HG03060 (cell line): ENCODE measurements at regions not wholly inside any gene's neighbourhood (a gene's known extent, or its start where the extent isn't known, plus 50 kb on each side); places are given as distances from the start of the nearest gene placed in this dataset.
"Not testable (repeated sequence)": the region's sequence is repeated elsewhere in the genome, so short reads cannot be mapped to it uniquely, and the experiment has no call there.

Source experiments
- ATAC-seq: cut with Tn5 transposase; IDR thresholded peaks from one replicate; pipeline ENCODE4 v1.9.1; 2021; ENCODE audit warnings: low read depth, moderate number of reproducible peaks; ENCODE audit not compliant: unreplicated experiment

DNA sequence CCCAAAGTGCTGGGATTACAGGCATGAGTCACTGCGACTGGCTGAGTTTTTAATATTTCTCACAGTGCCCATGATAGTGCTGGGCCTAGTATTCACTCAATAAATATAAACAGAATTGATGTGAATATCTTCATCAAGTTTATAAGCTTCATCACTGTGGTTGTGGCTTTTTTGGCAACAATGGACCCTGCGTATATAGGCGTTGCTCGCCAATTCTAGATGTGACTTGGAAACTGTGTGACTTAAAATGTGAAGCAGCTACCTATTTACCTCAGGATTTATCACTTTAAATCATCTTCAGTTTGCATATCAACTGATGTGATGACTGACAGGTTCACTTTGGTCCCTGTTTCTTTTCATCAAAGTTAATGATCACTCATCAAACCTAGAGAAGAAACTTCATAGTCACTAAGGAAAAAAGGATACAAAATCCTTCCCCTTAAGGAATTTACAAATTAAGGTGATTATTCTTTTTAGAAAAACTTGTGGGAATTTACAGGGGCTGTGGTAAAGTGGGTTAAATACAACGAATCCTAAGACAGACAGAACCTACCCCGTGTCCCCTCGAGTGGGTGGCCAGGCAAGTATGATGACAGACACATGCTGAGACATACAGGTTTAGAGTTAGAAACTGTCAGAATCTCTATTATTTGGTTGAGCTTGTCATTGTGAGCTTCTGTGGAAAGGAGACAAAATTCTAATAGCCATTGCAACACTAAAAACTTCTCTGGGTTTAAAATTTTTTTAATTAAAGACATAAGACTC, 101.3 kb downstream of the AKAP11 start:
- no peak for ATAC-seq

DNA sequence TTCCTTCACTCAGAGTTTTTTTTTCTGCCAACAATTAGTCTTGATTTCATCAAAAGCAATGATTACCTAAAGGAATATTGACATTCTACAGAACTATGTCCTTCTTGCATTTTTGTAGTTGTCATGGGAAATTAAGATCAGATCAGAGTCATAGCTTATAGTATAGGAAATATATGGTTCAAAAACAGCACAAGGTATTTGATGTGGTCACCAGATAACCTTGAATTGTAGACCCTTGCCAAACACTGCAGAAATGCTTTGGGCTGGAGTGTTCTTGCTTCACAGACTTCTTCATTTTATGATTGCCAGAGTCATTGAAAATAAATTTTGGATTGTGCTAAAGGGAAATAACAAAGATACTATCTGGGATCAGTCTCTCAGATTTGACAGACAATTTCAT, 103.7 kb downstream of the AKAP11 start:
- ATAC-seq, result no peak

DNA sequence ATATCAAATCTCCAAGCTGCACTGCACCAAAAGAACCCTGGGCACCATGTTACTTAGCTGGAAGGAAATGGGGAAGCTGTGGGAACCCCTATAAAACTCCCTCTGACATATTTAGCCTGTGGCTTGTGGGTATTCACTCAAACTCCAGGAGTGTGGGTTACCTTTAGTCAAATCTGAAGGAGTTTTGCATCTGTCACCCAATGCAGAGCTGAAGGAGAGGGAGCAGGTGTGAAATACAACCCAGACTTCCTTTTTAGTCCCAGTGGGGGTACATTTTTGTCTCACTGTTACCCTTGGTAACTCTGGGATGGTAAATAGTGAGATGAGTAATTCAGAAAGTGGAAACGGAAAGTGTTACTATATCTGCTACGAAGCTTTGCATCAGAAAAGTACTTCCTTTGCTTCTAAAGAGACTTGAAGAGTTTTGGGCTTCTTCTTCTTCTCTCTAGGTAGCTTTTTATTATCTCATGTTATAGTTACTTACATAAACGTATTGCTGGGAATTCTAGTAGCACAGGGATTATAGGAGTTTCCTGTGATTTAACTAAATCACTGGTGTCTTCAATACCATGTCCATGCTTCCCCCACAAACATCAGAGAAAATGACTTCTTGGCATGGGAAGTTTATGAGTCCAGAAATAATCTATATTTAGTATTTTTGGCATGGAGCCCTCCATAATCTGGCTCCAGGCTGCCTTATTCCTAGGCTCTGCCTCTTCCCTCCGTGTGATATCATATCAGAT, 105.9 kb downstream of the AKAP11 start:
- peak; percentile 83 for ATAC-seq

GRCh38 chr13:42378383-42378780, 106.4 kb downstream of the AKAP11 start:
- no peak for ATAC-seq

DNA sequence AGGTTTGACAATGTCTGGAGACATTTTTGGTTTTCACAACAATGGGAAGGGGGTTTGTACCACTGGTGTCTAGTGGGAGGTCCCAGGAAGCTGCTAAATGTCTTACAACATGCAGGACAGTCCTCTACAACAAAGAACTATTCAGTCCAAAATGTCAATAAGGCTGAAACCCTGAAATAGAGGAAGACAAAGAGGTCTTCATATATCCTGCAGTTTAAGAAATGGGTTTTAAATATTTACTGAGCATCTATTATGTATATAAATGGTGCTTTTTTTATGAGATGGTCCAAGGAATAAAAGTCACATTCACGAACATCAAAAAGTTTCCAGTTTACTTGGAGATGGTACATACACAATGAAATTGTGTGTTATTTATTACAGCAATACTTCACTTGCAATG, 107.3 kb downstream of the AKAP11 start:
- no peak for ATAC-seq

GRCh38 chr13:42380420-42381164, 108.6 kb downstream of the AKAP11 start:
- ATAC-seq, result peak; percentile 24

GRCh38 chr13:42381165-42381425, 109.1 kb downstream of the AKAP11 start:
- no peak for ATAC-seq

DNA sequence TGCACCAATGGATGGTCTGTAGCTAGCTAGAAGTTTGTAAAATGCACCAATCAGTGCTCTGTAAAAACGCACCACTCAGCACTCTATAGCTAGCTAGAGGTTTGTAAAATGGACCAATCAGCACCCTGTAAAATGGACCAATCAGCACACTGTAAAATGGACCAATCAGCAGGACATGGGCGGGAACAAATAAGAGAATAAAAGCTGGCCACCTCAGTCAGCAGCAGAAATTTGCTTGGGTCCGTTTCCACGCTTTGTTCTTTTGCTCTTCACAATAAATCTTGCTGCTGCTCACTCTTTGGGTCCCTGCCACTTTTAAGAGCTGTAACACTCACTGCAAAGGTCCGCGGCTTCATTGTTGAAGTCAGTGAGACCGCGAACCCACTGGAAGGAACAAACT, 109.5 kb downstream of the AKAP11 start:
- ATAC-seq, result not testable (repeated sequence)

DNA sequence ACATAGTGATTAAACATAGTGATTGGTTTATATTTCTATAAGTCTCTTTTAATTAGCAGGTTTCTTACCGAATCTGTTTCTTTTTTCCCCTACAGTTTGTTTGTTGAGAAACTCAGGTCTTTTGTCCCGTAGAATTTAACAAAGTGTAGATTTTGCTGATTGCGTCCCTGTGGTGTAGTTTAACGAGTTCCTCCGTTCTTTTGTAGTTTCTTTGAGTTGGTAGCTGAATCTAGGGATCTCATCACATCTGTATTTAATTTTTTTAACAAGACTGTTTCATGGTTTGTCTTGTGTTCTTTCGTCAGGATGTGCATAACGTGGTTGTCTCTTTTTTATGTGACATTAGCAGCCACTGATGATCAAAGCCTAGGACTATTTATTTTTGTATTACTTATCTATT, 111.1 kb downstream of the AKAP11 start:
- ATAC-seq, result no peak

GRCh38 chr13:42384265-42384664, 112.3 kb downstream of the AKAP11 start:
- ATAC-seq, result no peak

DNA sequence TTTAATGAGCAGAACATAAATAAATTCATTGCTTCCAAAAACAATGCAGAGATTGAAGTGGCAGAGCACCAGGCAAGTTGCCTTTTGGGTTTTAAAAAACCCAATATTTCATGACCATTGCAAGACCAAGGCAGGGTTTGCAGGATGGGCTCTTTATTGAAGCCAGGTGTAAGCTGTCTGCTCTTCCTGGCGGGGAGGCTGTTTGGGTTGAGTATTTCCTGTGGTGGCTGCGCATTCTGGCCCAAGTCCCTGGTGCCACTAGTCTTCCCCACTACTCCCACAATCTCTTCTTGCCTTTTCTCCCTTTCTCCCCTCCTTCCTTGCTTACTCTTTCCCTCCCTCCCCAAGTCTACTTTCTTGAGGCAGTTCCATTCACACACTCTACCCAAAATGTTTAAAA, 116.4 kb downstream of the AKAP11 start:
- no peak for ATAC-seq

DNA sequence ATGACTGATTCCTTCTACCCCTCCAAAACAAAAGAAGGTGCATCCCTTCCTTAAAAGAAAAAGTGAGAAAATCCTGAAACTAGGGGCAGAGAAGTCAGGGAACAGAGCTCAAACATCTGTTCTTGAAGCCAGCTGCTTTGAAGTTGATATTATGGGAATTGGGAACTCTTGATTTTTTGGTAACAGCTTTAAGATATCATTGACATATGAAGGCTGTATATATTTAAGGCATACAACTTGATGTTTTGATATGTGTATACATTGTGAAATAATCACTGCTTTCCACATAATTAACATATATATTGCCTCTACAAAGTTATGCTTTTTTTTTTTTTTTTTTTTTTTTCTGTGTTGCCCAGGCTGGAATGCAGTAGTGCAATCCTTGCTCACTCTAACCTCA, 117.1 kb downstream of the AKAP11 start:
- no peak for ATAC-seq

DNA sequence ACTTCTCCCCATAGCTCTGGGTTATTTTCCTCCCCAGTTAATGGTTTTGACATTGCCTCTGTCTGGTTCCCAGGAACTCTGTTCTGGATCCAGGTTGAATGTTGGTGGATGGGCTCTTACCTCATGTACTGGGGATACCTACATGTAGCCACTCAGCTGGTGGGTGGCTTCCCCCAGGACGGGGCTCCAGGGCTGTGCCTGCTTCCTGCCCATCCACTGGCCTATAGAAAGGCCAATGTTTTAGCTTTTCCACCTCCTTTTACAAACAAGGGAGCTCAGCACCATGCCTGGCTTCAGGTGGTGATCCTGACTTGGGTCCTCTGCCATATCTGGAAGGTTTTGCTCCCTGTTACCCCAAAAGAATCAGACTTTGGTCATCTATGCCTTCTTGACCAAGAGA, 120.2 kb downstream of the AKAP11 start:
- no peak for ATAC-seq

DNA sequence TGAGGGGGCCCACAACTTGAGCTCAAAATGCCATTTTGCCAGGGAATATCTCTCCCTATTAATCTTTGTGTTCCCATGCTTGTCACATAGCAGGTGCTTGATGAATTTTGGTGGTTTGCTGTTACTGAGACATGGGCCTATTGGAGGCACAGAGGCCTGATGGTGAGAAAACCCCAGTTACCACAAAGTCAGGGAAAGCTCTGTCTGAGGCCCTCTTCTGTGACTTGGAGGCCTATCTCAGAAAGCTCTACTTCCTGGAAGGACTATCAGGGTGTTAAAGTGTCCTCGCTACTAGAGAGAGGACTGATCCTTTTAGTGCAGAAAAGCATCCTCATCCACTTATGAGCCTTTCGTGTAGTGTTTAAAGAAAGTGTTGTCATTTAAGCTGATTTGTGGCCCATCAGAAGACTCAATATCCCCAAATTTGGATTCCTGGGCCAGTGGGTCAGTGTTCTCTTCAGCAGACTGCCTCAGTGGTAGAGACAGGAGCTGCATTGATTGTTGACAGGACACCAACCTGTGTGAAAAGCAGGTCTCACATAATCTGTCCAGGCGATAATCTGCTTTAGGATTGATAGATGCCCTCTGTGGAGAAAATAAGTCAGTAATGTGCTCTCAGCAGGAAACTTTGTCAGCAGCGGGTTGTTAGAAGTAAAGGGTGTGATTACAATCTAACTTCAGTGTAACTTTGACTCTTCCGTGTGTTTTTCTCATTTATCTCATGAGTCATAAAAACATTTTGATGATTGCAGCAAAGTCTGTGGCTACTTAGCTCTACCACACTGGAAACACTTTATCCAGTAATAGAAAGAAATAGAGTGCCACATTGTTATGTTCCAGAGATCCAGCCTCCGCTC, 121.0 kb downstream of the AKAP11 start:
- ATAC-seq, result no peak

DNA sequence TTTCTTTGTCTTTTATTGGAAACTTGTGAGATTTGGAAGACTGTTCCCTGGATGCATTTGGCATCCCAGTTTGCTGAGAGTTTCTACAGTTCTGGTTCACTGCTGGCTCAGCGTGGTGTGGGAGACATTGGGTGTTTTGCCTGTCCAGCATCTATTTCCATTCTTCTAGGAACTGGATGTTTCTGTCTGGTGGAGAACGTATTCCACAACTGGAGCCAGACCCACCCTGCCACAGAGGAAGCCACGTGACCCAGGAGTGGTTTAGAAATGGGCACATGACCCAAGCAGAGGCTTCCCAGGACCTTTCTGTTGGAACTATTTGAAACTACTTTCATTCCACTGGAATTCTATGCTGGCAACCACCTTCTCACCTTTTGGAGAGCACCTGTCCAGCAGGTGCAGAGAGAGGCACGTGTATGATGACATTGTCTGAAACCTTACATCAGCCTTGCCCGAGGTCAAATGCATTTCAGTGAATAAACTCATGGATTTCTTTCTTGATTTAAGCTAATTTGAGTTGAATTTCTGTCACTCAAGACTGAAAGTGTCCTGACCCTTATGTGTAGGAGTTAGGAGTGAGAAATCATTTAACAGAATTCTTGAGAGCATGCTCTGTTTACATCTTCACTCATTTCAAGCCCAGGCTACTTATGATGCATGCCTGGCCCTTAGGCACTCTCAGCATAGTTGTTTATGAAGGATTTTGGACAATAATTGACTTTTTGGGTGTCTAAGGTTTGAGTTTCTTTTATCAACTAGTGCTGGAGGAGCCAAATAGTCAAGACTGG, 121.8 kb downstream of the AKAP11 start:
- ATAC-seq, result no peak

DNA sequence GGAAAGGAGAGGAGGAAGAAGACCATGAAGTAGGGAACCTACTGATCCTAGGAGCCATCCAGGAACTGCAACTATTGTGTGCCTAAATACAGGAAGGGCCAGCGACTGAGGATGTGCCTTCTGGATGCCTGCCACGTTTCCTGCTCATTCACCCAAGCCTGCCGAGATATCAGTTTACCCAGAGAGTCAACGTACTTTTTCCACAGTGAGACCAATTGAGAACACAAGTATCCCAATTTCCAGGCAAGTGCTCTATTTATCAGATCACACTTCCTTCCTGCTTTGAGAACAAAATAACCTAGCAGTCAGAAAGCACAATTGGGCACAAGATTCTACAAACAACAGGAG, 122.4 kb downstream of the AKAP11 start:
- no peak for ATAC-seq

- no peak for ATAC-seq
Observed at GRCh38 chr13:42394711-42395085, 122.7 kb downstream of the AKAP11 start.

- ATAC-seq, result no peak
Observed at GRCh38 chr13:42395086-42395821, 123.3 kb downstream of the AKAP11 start.

DNA sequence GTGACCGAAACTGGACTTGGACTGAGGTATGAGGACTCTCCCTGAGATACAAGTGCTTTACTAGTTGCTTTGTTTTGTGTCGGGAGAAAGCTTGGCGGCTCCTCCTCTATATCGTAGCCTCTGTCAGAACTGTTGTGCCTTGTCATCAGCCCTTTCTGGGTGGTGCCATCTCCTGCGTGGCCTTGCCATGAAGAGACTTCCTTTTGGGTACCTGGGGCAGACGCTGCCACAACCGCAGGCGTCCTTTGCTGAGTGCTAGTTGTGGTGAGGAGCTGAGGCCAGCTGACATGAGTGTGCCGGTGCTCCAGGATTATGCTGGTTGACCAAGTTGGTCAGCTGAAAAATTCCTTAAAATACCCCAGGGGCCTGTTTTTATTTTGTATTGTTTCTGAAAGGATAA, 124.5 kb downstream of the AKAP11 start:
- ATAC-seq, result no peak
